ENCODE measurements at regions not wholly inside any gene's neighbourhood (a gene's known extent, or its start where the extent isn't known, plus 50 kb on each side); places are given as distances from the start of the nearest gene placed in this dataset.

DNA sequence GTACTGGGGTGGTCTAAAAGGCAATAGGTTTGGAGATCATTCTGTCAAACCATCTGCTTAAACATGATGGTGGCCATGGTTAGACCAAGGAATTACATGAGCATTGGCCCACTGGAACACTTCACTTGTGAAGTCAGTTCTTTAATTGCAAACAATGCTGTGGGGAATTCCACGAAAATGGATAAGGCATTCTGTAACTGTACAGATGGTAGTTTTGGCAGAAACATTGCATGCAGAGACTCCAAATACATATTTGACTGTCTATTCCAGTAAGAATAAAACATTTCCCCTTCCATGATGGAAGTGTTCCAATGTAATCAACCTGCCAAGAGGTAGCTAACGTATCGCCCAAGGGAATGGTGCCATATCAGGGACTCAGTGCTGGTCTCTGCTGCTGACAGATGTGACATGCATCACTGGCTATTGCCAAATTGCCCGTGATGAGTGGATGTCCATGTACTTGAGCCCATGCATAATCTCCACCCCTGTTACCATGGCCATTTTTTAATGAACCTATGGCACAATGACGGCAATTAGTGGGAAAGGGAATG lies 417.9 kb downstream of the CDH7 start:
- DNase-seq (ENCODE audit: low read depth in 1 of 2, low spot score in 1 of 2): no peak
- H3K4me3 ChIP-seq: no peak overlapping the region
- no peaks in the 10 kb centered on the region for H3K4me1 ChIP-seq (ENCODE audit: low read depth)
- TF ChIP-seq, protein P1, sequence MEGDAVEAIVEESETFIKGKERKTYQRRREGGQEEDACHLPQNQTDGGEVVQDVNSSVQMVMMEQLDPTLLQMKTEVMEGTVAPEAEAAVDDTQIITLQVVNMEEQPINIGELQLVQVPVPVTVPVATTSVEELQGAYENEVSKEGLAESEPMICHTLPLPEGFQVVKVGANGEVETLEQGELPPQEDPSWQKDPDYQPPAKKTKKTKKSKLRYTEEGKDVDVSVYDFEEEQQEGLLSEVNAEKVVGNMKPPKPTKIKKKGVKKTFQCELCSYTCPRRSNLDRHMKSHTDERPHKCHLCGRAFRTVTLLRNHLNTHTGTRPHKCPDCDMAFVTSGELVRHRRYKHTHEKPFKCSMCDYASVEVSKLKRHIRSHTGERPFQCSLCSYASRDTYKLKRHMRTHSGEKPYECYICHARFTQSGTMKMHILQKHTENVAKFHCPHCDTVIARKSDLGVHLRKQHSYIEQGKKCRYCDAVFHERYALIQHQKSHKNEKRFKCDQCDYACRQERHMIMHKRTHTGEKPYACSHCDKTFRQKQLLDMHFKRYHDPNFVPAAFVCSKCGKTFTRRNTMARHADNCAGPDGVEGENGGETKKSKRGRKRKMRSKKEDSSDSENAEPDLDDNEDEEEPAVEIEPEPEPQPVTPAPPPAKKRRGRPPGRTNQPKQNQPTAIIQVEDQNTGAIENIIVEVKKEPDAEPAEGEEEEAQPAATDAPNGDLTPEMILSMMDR (IDR thresholded peaks at IDR 0.05; ENCODE audit: low read depth, low read length): no peak
- no peaks in the 10 kb centered on the region for H3K9me3 ChIP-seq (ENCODE audit: low read depth)
- H3K36me3 ChIP-seq: no peaks in the 10 kb centered on the region
- H3K27me3 ChIP-seq: no peaks in the 10 kb centered on the region
- H3K27ac ChIP-seq: no peak overlapping the region

DNA sequence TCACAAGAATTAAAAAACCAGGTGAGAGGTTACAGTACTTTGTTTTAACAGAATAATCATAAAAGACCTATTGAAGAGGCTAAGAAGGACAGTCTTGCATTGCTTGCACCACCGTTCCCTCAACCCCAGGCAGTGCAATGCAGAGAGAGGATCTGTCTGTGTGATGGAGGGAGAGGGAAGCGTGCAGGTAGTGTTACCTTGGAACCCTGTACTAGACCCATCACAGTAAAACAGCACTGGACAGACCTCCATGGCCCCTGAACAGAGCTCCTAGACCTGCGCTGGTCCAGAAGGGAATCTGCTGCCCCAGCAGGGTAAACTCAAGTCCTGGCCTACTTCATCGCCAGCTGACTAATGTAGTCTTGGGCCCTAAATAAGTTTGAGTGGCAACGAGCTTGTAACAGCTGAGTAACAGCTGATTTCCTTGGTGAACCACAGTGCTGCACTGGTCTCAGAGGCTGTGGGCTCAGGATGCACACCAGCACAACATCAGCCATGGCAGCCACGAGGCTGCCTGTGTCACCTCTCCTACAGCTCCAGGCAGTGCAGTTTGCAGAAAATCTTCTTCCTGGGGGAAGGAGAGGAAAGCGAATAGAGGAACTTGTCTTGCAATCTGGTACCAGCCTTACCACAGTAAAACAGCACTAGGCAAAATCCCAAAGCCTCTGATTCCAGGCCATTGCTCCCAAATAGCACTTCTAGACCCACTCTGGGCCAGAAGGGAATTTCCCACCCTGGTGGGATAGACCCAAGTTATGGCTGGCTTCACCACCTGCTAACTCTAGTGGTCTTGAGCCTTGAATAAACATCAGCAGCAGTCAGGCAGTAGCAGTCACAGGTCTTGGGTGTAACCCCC lies 417.2 kb downstream of the CDH7 start:
- Histone ChIP-seq H3K4me3 (no peak overlapping the region), H3K27me3 (no peaks in the 10 kb centered on the region), H3K36me3 (no peaks in the 10 kb centered on the region), H3K27ac (no peak overlapping the region), H3K9me3 (ENCODE audit: low read depth) (no peaks in the 10 kb centered on the region), H3K4me1 (ENCODE audit: low read depth) (no peaks in the 10 kb centered on the region)
- TF ChIP-seq, protein P1 (IDR thresholded peaks at IDR 0.05; ENCODE audit: low read depth, low read length): no peak
- no peak for DNase-seq (ENCODE audit: low read depth in 1 of 2, low spot score in 1 of 2)

DNA sequence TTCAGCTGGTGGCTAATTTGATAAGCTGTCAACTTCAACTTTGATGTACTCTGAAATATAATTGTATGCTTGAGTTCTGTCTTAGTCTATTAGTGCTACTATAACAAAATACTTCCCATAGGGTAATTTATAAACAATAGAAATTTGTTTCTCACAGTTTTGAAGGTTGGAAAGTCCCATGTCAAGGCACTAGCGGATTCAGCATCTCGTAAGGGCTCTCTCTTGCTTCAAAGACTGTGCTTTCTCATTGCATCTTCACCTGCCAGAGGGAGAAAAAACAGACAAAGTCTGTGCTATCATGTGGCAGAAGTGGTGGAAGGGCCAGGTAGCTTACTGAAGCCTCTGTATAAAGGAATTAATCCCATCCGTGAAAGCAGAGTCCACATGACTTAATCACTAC lies 409.2 kb downstream of the CDH7 start:
- H3K27ac ChIP-seq: no peak overlapping the region

DNA sequence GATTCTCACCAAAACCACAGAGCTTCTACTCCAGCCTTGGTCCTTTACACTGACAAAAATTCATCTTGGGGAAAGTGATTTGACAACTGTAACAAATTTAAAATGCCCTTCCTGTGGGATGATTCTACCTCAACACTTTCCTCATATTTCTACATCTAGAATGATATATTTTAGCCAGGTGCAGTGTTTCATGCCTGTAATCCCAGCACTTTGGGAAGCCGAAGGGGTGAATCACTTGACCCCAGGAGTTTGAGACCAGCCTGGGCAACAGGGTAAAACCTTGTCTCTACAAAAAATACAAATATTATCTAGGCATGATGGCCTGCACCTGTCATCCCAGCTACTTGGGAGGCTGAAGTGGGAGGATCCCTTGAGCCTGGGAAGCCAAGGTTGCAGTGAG lies 408.6 kb downstream of the CDH7 start:
- DNase-seq (ENCODE audit: low read depth in 1 of 2, low spot score in 1 of 2): no peak
- H3K4me3 ChIP-seq: no peak overlapping the region
- TF ChIP-seq, protein P1 (IDR thresholded peaks at IDR 0.05; ENCODE audit: low read depth, low read length): no peak
- H3K27me3 ChIP-seq: no peaks in the 10 kb centered on the region
- no peak overlapping the region for H3K27ac ChIP-seq
- no peaks in the 10 kb centered on the region for H3K9me3 ChIP-seq (ENCODE audit: low read depth)
- no peaks in the 10 kb centered on the region for H3K36me3 ChIP-seq
- H3K4me1 ChIP-seq (ENCODE audit: low read depth): no peaks in the 10 kb centered on the region

More for the DNA sequence above, 409.2 kb downstream of the CDH7 start:
- Histone ChIP-seq H3K9me3 (ENCODE audit: low read depth) (no peaks in the 10 kb centered on the region), H3K27me3 (no peaks in the 10 kb centered on the region), H3K36me3 (no peaks in the 10 kb centered on the region), H3K4me3 (no peak overlapping the region), H3K4me1 (ENCODE audit: low read depth) (no peaks in the 10 kb centered on the region)
- DNase-seq (ENCODE audit: low read depth in 1 of 2, low spot score in 1 of 2): no peak
- TF ChIP-seq, protein P1 (IDR thresholded peaks at IDR 0.05; ENCODE audit: low read depth, low read length): no peak

DNA sequence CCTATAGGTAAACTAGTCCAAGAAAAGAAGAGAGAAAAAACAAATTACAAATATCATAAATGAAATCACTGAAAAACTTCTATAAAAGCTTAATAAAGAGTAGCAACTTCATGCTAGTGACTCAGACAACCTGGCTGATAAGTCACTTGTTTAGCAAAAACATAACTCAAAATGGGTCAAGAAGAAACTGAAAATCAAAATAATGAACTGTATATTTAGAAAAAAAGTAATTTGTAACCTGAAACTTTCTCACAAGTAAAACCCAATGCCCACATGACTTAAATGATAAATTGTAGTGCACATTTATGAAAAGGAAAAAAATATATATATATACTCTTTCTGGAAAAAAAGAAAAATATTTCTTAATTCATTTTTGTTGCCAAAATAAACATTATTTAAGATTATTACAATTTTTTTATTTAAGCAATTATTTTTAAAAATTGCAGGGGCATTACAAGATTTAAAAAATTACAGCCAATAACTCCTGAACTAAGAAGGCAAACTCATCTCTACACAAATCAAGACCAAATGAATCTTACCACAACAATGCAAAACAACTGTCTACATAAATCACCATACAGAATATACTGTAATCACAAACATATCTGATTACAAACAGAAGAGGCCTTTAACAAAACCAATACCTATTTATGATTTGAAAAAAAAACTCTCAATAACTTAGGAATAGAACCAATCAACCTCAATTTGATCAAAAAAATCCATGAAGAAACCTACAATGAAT lies 406.3 kb downstream of the CDH7 start:
- TF ChIP-seq, protein P1 (IDR thresholded peaks at IDR 0.05; ENCODE audit: low read depth, low read length): no peak
- Histone ChIP-seq H3K4me3 (no peak overlapping the region), H3K4me1 (ENCODE audit: low read depth) (no peaks in the 10 kb centered on the region)

More for the DNA sequence above, 406.3 kb downstream of the CDH7 start:
- Histone ChIP-seq H3K27ac (no peak overlapping the region), H3K27me3 (no peaks in the 10 kb centered on the region), H3K36me3 (no peaks in the 10 kb centered on the region), H3K9me3 (ENCODE audit: low read depth) (no peaks in the 10 kb centered on the region)
- no peak for DNase-seq (ENCODE audit: low read depth in 1 of 2, low spot score in 1 of 2)
